K562 (cell line): ENCODE measurements at regions not wholly inside any gene's neighbourhood (a gene's known extent, or its start where the extent isn't known, plus 50 kb on each side); places are given as distances from the start of the nearest gene placed in this dataset.

Experiments
- ATAC-seq: fragments of 200-7000 bp; cut with Tn5 transposase; 3 replicates; pipeline ENCODE4 v1.9.1; 2020; ENCODE audit warnings: moderate library complexity
- BruUV-seq: library from RNA; stranded (reverse); fragments of 400-500 nt; replicated peaks from 2 replicates; lab custom pipeline; 2021; lab: Mats Ljungman, UMichigan
- CTCF ChIA-PET: fragments of 300-600 bp; formaldehyde crosslinking; extraction: SDS; loops from one replicate; lab custom pipeline; 2021; ENCODE audit warnings: low intra/inter-chr PET ratio; lab: Yijun Ruan, JAX
- POLR2A ChIA-PET: fragments of 300-600, 350-650 bp; sonication (Branson Sonifier 250); formaldehyde crosslinking; extraction: SDS; loops from one replicate; lab custom pipeline; 2021; ENCODE audit warnings: antibody characterized with exemption, inconsistent platforms; lab: Yijun Ruan, JAX
- DNase-seq, 4 experiments: peaks; one replicate each; pipeline versions ENCODE4 v3.0.0 to v3.0.0-alpha.2; 2011 to 2018; ENCODE audit warnings: low spot score in 3 of 4, mixed read lengths in 3 of 4; ENCODE audit errors: extremely low read depth in 1 of 4
- FAIRE-seq: peaks from 2 replicates; lab custom pipeline; 2011; peaks lifted over from hg19 to GRCh38; lab: Jason Lieb, UNC
- H2AFZ ChIP-seq: 2 replicates; pipeline ENCODE4 v1.6.0; 2011; ENCODE audit warnings: low read depth, low read length, control low read depth, inconsistent platforms
- H3K27ac ChIP-seq: fragments of 200-600 bp; 3 replicates; pipeline ENCODE4 v1.8.0; 2011; ENCODE audit warnings: low read depth, mild to moderate bottlenecking, control low read depth, inconsistent platforms, low read length, moderate library complexity, mixed read lengths; ENCODE audit errors: extremely low read depth
- H3K27me3 ChIP-seq, 2 experiments: fragments of 300-600 bp in 1 of 2; 2 replicates in 1 of 2; 3 replicates in 1 of 2; pipeline versions ENCODE4 v1.6.0 to v1.8.0; 2011; ENCODE audit warnings: inconsistent platforms in 2 of 2, low read length in 2 of 2, mild to moderate bottlenecking in 1 of 2, mixed read lengths in 1 of 2, moderate library complexity in 1 of 2; ENCODE audit not compliant: control insufficient read depth in 2 of 2, insufficient read depth in 2 of 2
- H3K36me3 ChIP-seq: fragments of 300-600 bp; 3 replicates; pipeline ENCODE4 v1.8.0; 2011; ENCODE audit warnings: mild to moderate bottlenecking, low read length, inconsistent platforms; ENCODE audit not compliant: control insufficient read depth, insufficient read depth
- H3K4me1 ChIP-seq, 2 experiments: fragments of 200-600 bp in 1 of 2; replicated peaks in 1 of 2; 2 replicates in 1 of 2; 3 replicates in 1 of 2; pipeline versions ENCODE4 v1.5.1 to v1.8.0; 2011; ENCODE audit warnings: inconsistent platforms in 2 of 2, low read length in 2 of 2, mild to moderate bottlenecking in 1 of 2, mixed read lengths in 1 of 2, moderate library complexity in 1 of 2; ENCODE audit not compliant: control insufficient read depth in 2 of 2, insufficient read depth in 2 of 2
- H3K4me2 ChIP-seq: 2 replicates; pipeline ENCODE4 v1.6.1; 2011; ENCODE audit warnings: low read length, control low read depth, inconsistent platforms, mixed read lengths; ENCODE audit not compliant: insufficient read depth
- H3K4me3 ChIP-seq: fragments of 200-600 bp; sonication (generic), shearing (Covaris generic); 2 replicates; pipeline ENCODE4 v1.5.1; 2016; ENCODE audit warnings: control low read depth, inconsistent platforms
- H3K79me2 ChIP-seq: fragments of 200-600 bp; 3 replicates; pipeline ENCODE4 v1.8.0; 2011; ENCODE audit warnings: low read length, inconsistent platforms; ENCODE audit not compliant: control insufficient read depth, insufficient read depth
- H3K9ac ChIP-seq, 2 experiments: 2 replicates each; pipeline versions ENCODE4 v1.6.0 to v1.6.1; 2011; ENCODE audit warnings: low read depth in 2 of 2, low read length in 2 of 2, control low read depth in 1 of 2, inconsistent platforms in 1 of 2, mild to moderate bottlenecking in 1 of 2, mixed read lengths in 1 of 2; ENCODE audit not compliant: insufficient read depth in 1 of 2
- H3K9me1 ChIP-seq: one replicate; pipeline ENCODE4 v1.6.0; 2011; ENCODE audit warnings: inconsistent platforms, mild to moderate bottlenecking, low read length, moderate library complexity; ENCODE audit not compliant: control insufficient read depth, insufficient read depth
- H3K9me3 ChIP-seq: replicated peaks from 2 replicates; pipeline ENCODE4 v1.5.1; 2011; ENCODE audit warnings: low read depth, low read length, inconsistent platforms; ENCODE audit not compliant: control insufficient read depth, insufficient read depth
- H4K20me1 ChIP-seq: replicated peaks from 2 replicates; pipeline ENCODE4 v1.6.1; 2011; ENCODE audit warnings: low read length, inconsistent platforms, mixed read lengths; ENCODE audit not compliant: control insufficient read depth, insufficient read depth
- CC2D1A ChIP-seq: fragments of 450-650 bp; IDR thresholded peaks from 2 replicates; pipeline ENCODE4 v1.6.1; 2017; ENCODE audit warnings: mild to moderate bottlenecking
- ELF1 ChIP-seq: fragments of 200-800 bp; sonication (Bioruptor generic); IDR thresholded peaks from 2 replicates; pipeline ENCODE4 v1.6.1; 2016; ENCODE audit warnings: missing genetic modification characterization, missing compliant biosample characterization
- KLF10 ChIP-seq: fragments of 250-450 bp; sonication (Bioruptor Pico); IDR thresholded peaks from 2 replicates; pipeline ENCODE4 v1.6.1; 2021; ENCODE audit warnings: matching md5 sums
- KLF16 ChIP-seq: IDR thresholded peaks from 2 replicates; pipeline ENCODE4 v1.6.1; 2016; ENCODE audit warnings: antibody characterized with exemption
- MCM2 ChIP-seq: fragments of 450-650 bp; IDR thresholded peaks from 2 replicates; pipeline ENCODE4 v1.6.1; 2017; ENCODE audit warnings: low read depth, mild to moderate bottlenecking
- MEF2A ChIP-seq: IDR thresholded peaks from 2 replicates; pipeline ENCODE4 v1.6.1; 2011; ENCODE audit warnings: low read depth, mild to moderate bottlenecking, low read length, moderate library complexity; ENCODE audit not compliant: control insufficient read depth
- MNT ChIP-seq, 2 experiments: fragments of 450-650 bp; conservative IDR thresholded peaks; 2 replicates each; pipeline ENCODE4 v1.6.1; 2017; ENCODE audit warnings: mild to moderate bottlenecking in 2 of 2, moderate library complexity in 2 of 2
- POLR2AphosphoS5 ChIP-seq: IDR thresholded peaks from 2 replicates; pipeline ENCODE4 v1.6.1; 2011; ENCODE audit warnings: mild to moderate bottlenecking, low read depth, low read length, moderate library complexity; ENCODE audit not compliant: control insufficient read depth, insufficient read depth
- RAD51 ChIP-seq: fragments of 450-650 bp; IDR thresholded peaks from 2 replicates; pipeline ENCODE4 v1.7.1; 2016; ENCODE audit warnings: low read depth, mild to moderate bottlenecking, borderline replicate concordance
- SMC3 ChIP-seq: conservative IDR thresholded peaks from 2 replicates; pipeline ENCODE4 v1.6.1; 2011; ENCODE audit warnings: low read depth, low read length, improper control_type of control experiment; ENCODE audit not compliant: insufficient read depth
- SP2 ChIP-seq: IDR thresholded peaks from 2 replicates; pipeline ENCODE4 v1.6.1; 2011; ENCODE audit warnings: mild to moderate bottlenecking, low read depth, low read length, moderate library complexity; ENCODE audit not compliant: poor library complexity, severe bottlenecking; ENCODE audit errors: extremely low read depth
- TAF1 ChIP-seq: IDR thresholded peaks from 2 replicates; pipeline ENCODE4 v1.6.1; 2011; ENCODE audit warnings: mild to moderate bottlenecking, low read length, moderate library complexity; ENCODE audit not compliant: insufficient read depth, control insufficient read depth, severe bottlenecking; ENCODE audit errors: extremely low read depth
- TAF9B ChIP-seq: fragments of 450-650 bp; IDR thresholded peaks from 2 replicates; pipeline ENCODE4 v1.6.1; 2018; ENCODE audit warnings: mild to moderate bottlenecking; ENCODE audit not compliant: partially characterized antibody
- WHSC1 ChIP-seq: IDR thresholded peaks from one replicate; pipeline ENCODE4 v1.6.1; 2012; ENCODE audit warnings: low read length, control low read depth, inconsistent platforms
- ZFP1 ChIP-seq: fragments of 450-650 bp; formaldehyde crosslinking; IDR thresholded peaks from 2 replicates; pipeline ENCODE4 v1.4.0; 2020; ENCODE audit warnings: mild to moderate bottlenecking, mixed read lengths
- ZNF280B ChIP-seq: fragments of 250-450 bp; sonication (Bioruptor Pico); IDR thresholded peaks from 2 replicates; pipeline ENCODE4 v1.5.1; 2021; ENCODE audit warnings: mild to moderate bottlenecking
- WGBS: fragments of 100-300 bp; shearing (Covaris generic); methylation state at CpG from one replicate; pipeline ENCODE4 v1.1.6; 2016; ENCODE audit warnings: low coverage, mixed read lengths; ENCODE audit not compliant: insufficient coverage; ENCODE audit errors: missing lambda C conversion rate; 5-methylcytosine and 5-hydroxymethylcytosine counted together
- in situ Hi-C: fragments of 300-500 bp; cut with MboI; formaldehyde crosslinking; loops from 4 replicates; pipeline ENCODE4 v1.15.0; 2018; ENCODE audit warnings: inconsistent platforms, mixed read lengths
- intact Hi-C: fragments of 100-400 bp; cut with micrococcal nuclease; formaldehyde crosslinking; loops from 2 replicates; pipeline ENCODE4 v1.14.2; 2022
- TF ChIP-seq, protein P1 (sequence below): IDR thresholded peaks from 3 replicates; pipeline ENCODE4 v1.6.1; 2011; ENCODE audit warnings: borderline replicate concordance, mild to moderate bottlenecking, moderate library complexity; ENCODE audit not compliant: insufficient read length; ENCODE audit errors: extremely low read depth
- TF ChIP-seq, protein P2 (sequence below): sonication (generic); formaldehyde crosslinking; IDR thresholded peaks from 2 replicates; pipeline ENCODE4 v1.9.0; 2022; ENCODE audit warnings: mild to moderate bottlenecking, missing genetic modification reagents

GRCh38 chr5:6112125-6112524 lies 266.2 kb downstream of the MED10 start:
- CTCF ChIA-PET: no interaction called here
- H3K27me3 ChIP-seq: peaks cover 9 to 22% of the 10 kb centered on the region in 2 experiments; a peak in 2 of 5 replicates
- no peaks in the 10 kb centered on the region for H3K9me3 ChIP-seq
- intact Hi-C loops (no loop called here), in situ Hi-C loops (no loop called here)
- H3K4me1 ChIP-seq: no peaks in the 10 kb centered on the region
- H3K79me2 ChIP-seq: no peaks in the 10 kb centered on the region
- no peak overlapping the region for H3K4me2 ChIP-seq
- H2AFZ ChIP-seq: no peak overlapping the region
- FAIRE-seq: no peak
- H4K20me1 ChIP-seq: no peaks in the 10 kb centered on the region; the same call in 1 of the 2 replicates
- H3K9ac ChIP-seq: no peak overlapping the region
- POLR2A ChIA-PET: no interaction called here
- BruUV-seq: no TSS peak
- no peak for DNase-seq
- no peak for ATAC-seq
- no peak overlapping the region for H3K27ac ChIP-seq
- 0% methylated on average over 3 of the region's 3 CpGs for WGBS
- H3K36me3 ChIP-seq: no peaks in the 10 kb centered on the region
- no peaks in the 10 kb centered on the region for H3K9me1 ChIP-seq
- H3K4me3 ChIP-seq: no peak overlapping the region
- TF ChIP-seq MCM2 (no peak), KLF10 (no peak), ZNF280B (CRISPR knock-in tag) (no peak), SP2 (no peak), TAF1 (no peak), SMC3 (no peak), ZFP1 (CRISPR knock-in tag) (no peak), CC2D1A (no peak), MNT (conservative IDR thresholded peaks at IDR 0.05) (no peak), POLR2AphosphoS5 (no peak), TAF9B (no peak), RAD51 (no peak), WHSC1 (no peak), MEF2A (no peak), ELF1 (tag) (no peak), KLF16 (no peak)
- TF ChIP-seq, protein P1, sequence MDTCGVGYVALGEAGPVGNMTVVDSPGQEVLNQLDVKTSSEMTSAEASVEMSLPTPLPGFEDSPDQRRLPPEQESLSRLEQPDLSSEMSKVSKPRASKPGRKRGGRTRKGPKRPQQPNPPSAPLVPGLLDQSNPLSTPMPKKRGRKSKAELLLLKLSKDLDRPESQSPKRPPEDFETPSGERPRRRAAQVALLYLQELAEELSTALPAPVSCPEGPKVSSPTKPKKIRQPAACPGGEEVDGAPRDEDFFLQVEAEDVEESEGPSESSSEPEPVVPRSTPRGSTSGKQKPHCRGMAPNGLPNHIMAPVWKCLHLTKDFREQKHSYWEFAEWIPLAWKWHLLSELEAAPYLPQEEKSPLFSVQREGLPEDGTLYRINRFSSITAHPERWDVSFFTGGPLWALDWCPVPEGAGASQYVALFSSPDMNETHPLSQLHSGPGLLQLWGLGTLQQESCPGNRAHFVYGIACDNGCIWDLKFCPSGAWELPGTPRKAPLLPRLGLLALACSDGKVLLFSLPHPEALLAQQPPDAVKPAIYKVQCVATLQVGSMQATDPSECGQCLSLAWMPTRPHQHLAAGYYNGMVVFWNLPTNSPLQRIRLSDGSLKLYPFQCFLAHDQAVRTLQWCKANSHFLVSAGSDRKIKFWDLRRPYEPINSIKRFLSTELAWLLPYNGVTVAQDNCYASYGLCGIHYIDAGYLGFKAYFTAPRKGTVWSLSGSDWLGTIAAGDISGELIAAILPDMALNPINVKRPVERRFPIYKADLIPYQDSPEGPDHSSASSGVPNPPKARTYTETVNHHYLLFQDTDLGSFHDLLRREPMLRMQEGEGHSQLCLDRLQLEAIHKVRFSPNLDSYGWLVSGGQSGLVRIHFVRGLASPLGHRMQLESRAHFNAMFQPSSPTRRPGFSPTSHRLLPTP: no peak
- TF ChIP-seq, protein P2, sequence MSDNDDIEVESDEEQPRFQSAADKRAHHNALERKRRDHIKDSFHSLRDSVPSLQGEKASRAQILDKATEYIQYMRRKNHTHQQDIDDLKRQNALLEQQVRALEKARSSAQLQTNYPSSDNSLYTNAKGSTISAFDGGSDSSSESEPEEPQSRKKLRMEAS (CRISPR knock-in tag): no peak
